Psoas muscle (tissue), 7 donors: ENCODE measurements at regions not wholly inside any gene's neighbourhood (a gene's known extent, or its start where the extent isn't known, plus 50 kb on each side); places are given as distances from the start of the nearest gene placed in this dataset.

Experiments used
- ATAC-seq, 4 donors: fragments of 200-7000 bp; cut with Tn5 transposase; one replicate each; pipeline ENCODE4 v1.9.1; 2020; ENCODE audit warnings: moderate library complexity in 3 of 4, mild to moderate bottlenecking in 2 of 4
- DNase-seq, 2 donors: peaks; one replicate each; pipeline ENCODE4 v3.0.0-alpha.2; 2020
- H3K27ac ChIP-seq: fragments of 200-600 bp; one replicate; pipeline ENCODE4 v1.8.0; 2022
- H3K27me3 ChIP-seq, 3 donors: fragments of 200-600 bp in 1 of 3; one replicate each; pipeline versions ENCODE4 v1.6.1 to v1.8.0; 2013 to 2022; ENCODE audit warnings: low read length in 2 of 3, mild to moderate bottlenecking in 2 of 3, moderate library complexity in 1 of 3; ENCODE audit not compliant: insufficient read depth in 3 of 3
- H3K36me3 ChIP-seq, 2 donors: fragments of 200-600 bp in 1 of 2; one replicate each; pipeline versions ENCODE4 v1.6.1 to v1.8.0; 2013 to 2022; ENCODE audit warnings: low read depth in 1 of 2, mild to moderate bottlenecking in 1 of 2, moderate library complexity in 1 of 2; ENCODE audit not compliant: insufficient read depth in 1 of 2
- H3K4me1 ChIP-seq: fragments of 200-600 bp; one replicate; pipeline ENCODE4 v1.8.0; 2022
- H3K4me3 ChIP-seq: fragments of 200-600 bp; one replicate; pipeline ENCODE4 v1.8.0; 2022; ENCODE audit warnings: mild to moderate bottlenecking
- H3K9me3 ChIP-seq: fragments of 200-600 bp; one replicate; pipeline ENCODE4 v1.8.0; 2022
- CTCF ChIP-seq: fragments of 200-600 bp; IDR thresholded peaks from one replicate; pipeline ENCODE4 v1.8.0; 2022; ENCODE audit warnings: antibody characterized with exemption
- WGBS, 3 donors: extraction: QIAGEN DNeasy Blood & Tissue Kit; methylation state at CpG; one replicate each; pipeline versions ENCODE4 v1.1.6 to v1.1.7; 2013; 5-methylcytosine and 5-hydroxymethylcytosine counted together
- intact Hi-C, 2 donors: fragments of 100-400 bp; cut with DNase I; formaldehyde crosslinking; loops; one replicate each; pipeline versions ENCODE4 v1.11.0 to v1.14.2; 2022
- donor health status: healthy with polysubstance abuse.
- donor health status: DM: no; HTN: no; CAD: no; lungs with moderate emphysema.
- donor health status: Bipolar disorder and iron deficiency.
- donor health status: healthy.
- donor health status: DM: yes; HTN: yes; CAD: no.
- donor health status: DM: no; HTN: no; CAD: no.
- donor health status: DM: yes; HTN: yes; CAD: no.

- no peaks in the 10 kb centered on the region for H3K4me1 ChIP-seq
- no peaks in the 10 kb centered on the region for H3K27me3 ChIP-seq
- H3K9me3 ChIP-seq = no peaks in the 10 kb centered on the region
- H3K27ac ChIP-seq = no peak overlapping the region
- WGBS, 3 donors = 72 to 77% (median 72%) methylated on average over 2 of the region's 2 CpGs
- ATAC-seq = no peak
- no peaks in the 10 kb centered on the region for H3K36me3 ChIP-seq
- no peak overlapping the region for H3K4me3 ChIP-seq
- no peak for TF ChIP-seq CTCF
- intact Hi-C loops = no loop called here
- no peak for DNase-seq
Observed at GRCh38 chr1:188463919-188464318, 1635.2 kb downstream of the PLA2G4A start.

GRCh38 chr1:188466539-188466938, 1637.8 kb downstream of the PLA2G4A start:
- WGBS, 3 donors = 51 to 86% (median 82%) methylated on average over 4 of the region's 4 CpGs
- no peaks in the 10 kb centered on the region for H3K4me1 ChIP-seq
- H3K4me3 ChIP-seq = no peak overlapping the region
- no peak overlapping the region for H3K27ac ChIP-seq
- TF ChIP-seq CTCF = no peak
- intact Hi-C loops = no loop called here
- H3K36me3 ChIP-seq = no peaks in the 10 kb centered on the region
- H3K9me3 ChIP-seq = no peaks in the 10 kb centered on the region
- DNase-seq (no peak), ATAC-seq (no peak)
- no peaks in the 10 kb centered on the region for H3K27me3 ChIP-seq

- ATAC-seq (no peak), DNase-seq (no peak)
- H3K27ac ChIP-seq = no peak overlapping the region
- no peak overlapping the region for H3K4me3 ChIP-seq
- no peaks in the 10 kb centered on the region for H3K36me3 ChIP-seq
- H3K9me3 ChIP-seq = no peaks in the 10 kb centered on the region
- 48 to 54% (median 50%) methylated on average over 1 of the region's 1 CpG for WGBS, 3 donors
- no peaks in the 10 kb centered on the region for H3K4me1 ChIP-seq
- TF ChIP-seq CTCF = no peak
- intact Hi-C loops = no loop called here
- H3K27me3 ChIP-seq = no peaks in the 10 kb centered on the region
Observed at GRCh38 chr1:188476606-188477005, 1647.9 kb downstream of the PLA2G4A start.

- 40 to 59% (median 57%) methylated on average over 5 of the region's 5 CpGs for WGBS, 3 donors
- no peak overlapping the region for H3K4me3 ChIP-seq
- no peaks in the 10 kb centered on the region for H3K9me3 ChIP-seq
- H3K36me3 ChIP-seq = no peaks in the 10 kb centered on the region
- ATAC-seq (no peak), DNase-seq (no peak)
- H3K4me1 ChIP-seq = no peaks in the 10 kb centered on the region
- no peak for TF ChIP-seq CTCF
- intact Hi-C loops = no loop called here
- H3K27me3 ChIP-seq = no peaks in the 10 kb centered on the region
- H3K27ac ChIP-seq = no peak overlapping the region
Observed at GRCh38 chr1:188489336-188490112, 1660.8 kb downstream of the PLA2G4A start.

- H3K9me3 ChIP-seq = no peaks in the 10 kb centered on the region
- WGBS, 3 donors = 87 to 95% (median 89%) methylated on average over 1 of the region's 1 CpG
- no peaks in the 10 kb centered on the region for H3K27me3 ChIP-seq
- intact Hi-C loops = no loop called here
- H3K4me1 ChIP-seq = no peaks in the 10 kb centered on the region
- H3K36me3 ChIP-seq = no peaks in the 10 kb centered on the region
- no peak for ATAC-seq
- no peak overlapping the region for H3K4me3 ChIP-seq
- DNase-seq = no peak
- TF ChIP-seq CTCF = no peak
- no peak overlapping the region for H3K27ac ChIP-seq
Observed at GRCh38 chr1:188496506-188496905, 1667.8 kb downstream of the PLA2G4A start.
